HepG2 (cell line): ENCODE measurements at regions not wholly inside any gene's neighbourhood (a gene's known extent, or its start where the extent isn't known, plus 50 kb on each side); places are given as distances from the start of the nearest gene placed in this dataset.

Experiments
- ATAC-seq: fragments of 200-7000 bp; cut with Tn5 transposase; 3 replicates; pipeline ENCODE4 v1.9.1; 2020; ENCODE audit warnings: mild to moderate bottlenecking, moderate library complexity
- BruUV-seq: library from RNA; stranded (reverse); fragments of 400-500 nt; replicated peaks from 2 replicates; lab custom pipeline; 2021; lab: Mats Ljungman, UMichigan
- CTCF ChIA-PET: fragments of 300-600 bp; formaldehyde crosslinking; extraction: SDS; loops from one replicate; lab custom pipeline; 2021; ENCODE audit warnings: low total read pairs, inconsistent platforms, low intra/inter-chr PET ratio; lab: Yijun Ruan, JAX
- POLR2A ChIA-PET: fragments of 350-600 bp; sonication (Branson Sonifier 250); formaldehyde crosslinking; loops from one replicate; lab custom pipeline; 2020; ENCODE audit warnings: antibody characterized with exemption, inconsistent platforms; lab: Yijun Ruan, JAX
- DNase-seq: peaks from one replicate; pipeline ENCODE4 v3.0.0-alpha.2; 2015; ENCODE audit warnings: low spot score
- FAIRE-seq: peaks from 3 replicates; lab custom pipeline; 2011; peaks lifted over from hg19 to GRCh38; lab: Jason Lieb, UNC
- H2AFZ ChIP-seq: one replicate; pipeline ENCODE4 v1.6.1; 2011; ENCODE audit warnings: low read length, inconsistent platforms
- H3K27ac ChIP-seq: fragments of 300-600 bp; 3 replicates; pipeline ENCODE4 v1.8.0; 2011; ENCODE audit warnings: mixed run types, mild to moderate bottlenecking, mixed read lengths, low read length, inconsistent platforms; ENCODE audit not compliant: insufficient read depth; ENCODE audit errors: extremely low read length
- H3K27me3 ChIP-seq, 2 experiments: fragments of 200-600 bp in 1 of 2; 2 replicates in 1 of 2; 3 replicates in 1 of 2; pipeline versions ENCODE4 v1.6.0 to v1.8.0; 2011; ENCODE audit warnings: low read length in 2 of 2, mild to moderate bottlenecking in 2 of 2, moderate library complexity in 2 of 2, inconsistent platforms in 1 of 2; ENCODE audit not compliant: insufficient read depth in 2 of 2, control insufficient read depth in 1 of 2
- H3K36me3 ChIP-seq, 2 experiments: fragments of 200-600 bp in 1 of 2; replicated peaks in 1 of 2; 2 replicates in 1 of 2; 3 replicates in 1 of 2; pipeline versions ENCODE4 v1.5.1 to v1.8.0; 2011; ENCODE audit warnings: low read length in 2 of 2, inconsistent platforms in 1 of 2; ENCODE audit not compliant: insufficient read depth in 2 of 2, control insufficient read depth in 1 of 2
- H3K4me1 ChIP-seq: 2 replicates; pipeline ENCODE4 v1.5.1; 2012; ENCODE audit warnings: low read length, inconsistent platforms; ENCODE audit not compliant: insufficient read depth
- H3K4me2 ChIP-seq: 2 replicates; pipeline ENCODE4 v1.6.0; 2011; ENCODE audit warnings: low read depth, low read length, inconsistent platforms
- H3K4me3 ChIP-seq, 3 experiments: fragments of 200-600 bp in 1 of 3; sonication (generic), shearing (Covaris generic) in 1 of 3; replicated peaks in 1 of 3; 2 replicates each; pipeline ENCODE4 v1.5.1; 2011 to 2016; ENCODE audit warnings: low read length in 3 of 3, inconsistent platforms in 2 of 3, low read depth in 2 of 3, mild to moderate bottlenecking in 2 of 3, control low read depth in 1 of 3, mixed read lengths in 1 of 3; ENCODE audit not compliant: insufficient read depth in 1 of 3
- H3K79me2 ChIP-seq: one replicate; pipeline ENCODE4 v1.6.1; 2011; ENCODE audit warnings: low read length, inconsistent platforms; ENCODE audit not compliant: insufficient read depth
- H3K9ac ChIP-seq: 2 replicates; pipeline ENCODE4 v1.6.0; 2011; ENCODE audit warnings: mild to moderate bottlenecking, low read depth, low read length, inconsistent platforms; ENCODE audit not compliant: insufficient read depth
- H3K9me3 ChIP-seq: 2 replicates; pipeline ENCODE4 v1.5.1; 2012; ENCODE audit warnings: mild to moderate bottlenecking, low read length
- H4K20me1 ChIP-seq: 2 replicates; pipeline ENCODE4 v1.6.0; 2011; ENCODE audit warnings: inconsistent platforms, mild to moderate bottlenecking, low read length, moderate library complexity; ENCODE audit not compliant: insufficient read depth
- ATF3 ChIP-seq: sonication (generic); formaldehyde crosslinking; IDR thresholded peaks from 2 replicates; pipeline ENCODE4 v1.4.0; 2020; ENCODE audit warnings: missing genetic modification reagents
- ATF7-NPFF ChIP-seq: sonication (generic); formaldehyde crosslinking; IDR thresholded peaks from 2 replicates; pipeline ENCODE4 v1.8.1; 2023; ENCODE audit warnings: mild to moderate bottlenecking, low read depth, missing genetic modification reagents, moderate library complexity
- DMTF1 ChIP-seq: sonication (generic); formaldehyde crosslinking; IDR thresholded peaks from 2 replicates; pipeline ENCODE4 v1.4.0; 2020; ENCODE audit warnings: mild to moderate bottlenecking, missing genetic modification reagents
- IKZF4 ChIP-seq: sonication (generic); formaldehyde crosslinking; IDR thresholded peaks from 2 replicates; pipeline ENCODE4 v1.5.1; 2020; ENCODE audit warnings: borderline replicate concordance, mild to moderate bottlenecking, low read depth, missing genetic modification reagents; ENCODE audit errors: not compliant biosample characterization
- NBN ChIP-seq: fragments of 450-650 bp; conservative IDR thresholded peaks from 2 replicates; pipeline ENCODE4 v1.6.1; 2017
- NR2F6 ChIP-seq, 2 experiments: IDR thresholded peaks; 2 replicates each; pipeline ENCODE4 v1.6.1; 2016; ENCODE audit warnings: antibody characterized with exemption in 1 of 2, mild to moderate bottlenecking in 1 of 2
- POGK ChIP-seq: sonication (generic); formaldehyde crosslinking; conservative IDR thresholded peaks from 2 replicates; pipeline ENCODE4 v1.8.0; 2022; ENCODE audit warnings: mild to moderate bottlenecking, moderate library complexity, missing genetic modification reagents
- POLR2A ChIP-seq, 2 experiments: IDR thresholded peaks; 2 replicates each; pipeline ENCODE4 v1.6.1; 2011; ENCODE audit warnings: low read depth in 2 of 2, low read length in 2 of 2, mild to moderate bottlenecking in 1 of 2, moderate library complexity in 1 of 2; ENCODE audit not compliant: insufficient read depth in 1 of 2
- SAFB2 ChIP-seq: sonication (generic); formaldehyde crosslinking; IDR thresholded peaks from 2 replicates; pipeline ENCODE4 v1.5.1; 2020; ENCODE audit warnings: missing genetic modification reagents, low read depth, mild to moderate bottlenecking, borderline replicate concordance
- SP140L ChIP-seq: sonication (generic); formaldehyde crosslinking; IDR thresholded peaks from 2 replicates; pipeline ENCODE4 v1.4.0; 2020; ENCODE audit warnings: missing genetic modification reagents, borderline replicate concordance
- SPEN ChIP-seq: sonication (generic); formaldehyde crosslinking; IDR thresholded peaks from 2 replicates; pipeline ENCODE4 v1.5.1; 2020; ENCODE audit warnings: low read depth, mild to moderate bottlenecking, missing genetic modification reagents
- TEAD2 ChIP-seq: sonication (generic); formaldehyde crosslinking; IDR thresholded peaks from 2 replicates; pipeline ENCODE4 v1.9.0; 2021; ENCODE audit warnings: missing genetic modification reagents
- ZNF24 ChIP-seq: fragments of 450-650 bp; IDR thresholded peaks from 2 replicates; pipeline ENCODE4 v1.6.1; 2017; ENCODE audit warnings: antibody characterized with exemption, mild to moderate bottlenecking
- ZNF276 ChIP-seq: sonication (generic); formaldehyde crosslinking; IDR thresholded peaks from 2 replicates; pipeline ENCODE4 v1.4.0; 2020; ENCODE audit warnings: mild to moderate bottlenecking, low read depth, missing genetic modification reagents
- ZNF350 ChIP-seq: sonication (generic); formaldehyde crosslinking; IDR thresholded peaks from 2 replicates; pipeline ENCODE4 v1.4.0; 2020; ENCODE audit warnings: mild to moderate bottlenecking, low read depth, missing genetic modification reagents, borderline replicate concordance
- ZNF451 ChIP-seq: sonication (generic); formaldehyde crosslinking; IDR thresholded peaks from 2 replicates; pipeline ENCODE4 v1.5.0; 2020; ENCODE audit warnings: mild to moderate bottlenecking, missing genetic modification reagents
- ZNF770 ChIP-seq: sonication (generic); formaldehyde crosslinking; IDR thresholded peaks from 2 replicates; pipeline ENCODE4 v1.5.0; 2020; ENCODE audit warnings: mild to moderate bottlenecking, missing genetic modification reagents
- ZNF891 ChIP-seq: sonication (generic); formaldehyde crosslinking; IDR thresholded peaks from 2 replicates; pipeline ENCODE4 v1.5.0; 2020; ENCODE audit warnings: mild to moderate bottlenecking, missing genetic modification reagents
- WGBS: methylation state at CpG from one replicate; pipeline ENCODE4 v1.1.6; 2017; ENCODE audit warnings: low lambda C conversion rate; 5-methylcytosine and 5-hydroxymethylcytosine counted together
- in situ Hi-C: cut with HindIII; loops from 2 replicates; pipeline ENCODE4 v1.10.0; 2017; ENCODE audit warnings: low pct_unique_long_range_greater_than_20kb; ENCODE audit not compliant: extremely low pct_ligation_motif_present
- intact Hi-C: fragments of 100-400 bp; cut with micrococcal nuclease; formaldehyde crosslinking; loops from one replicate; pipeline ENCODE4 v1.10.0; 2022; ENCODE audit not compliant: unreplicated experiment

GRCh38 chr1:2881556-2881955, 80.1 kb upstream of the TTC34 start:
- WGBS, result 4% methylated on average over 4 of the region's 15 CpGs
- intact Hi-C loops, result no loop called here
- TF ChIP-seq DMTF1 (CRISPR knock-in tag) (no peak), ATF7-NPFF (no peak), IKZF4 (CRISPR knock-in tag) (no peak), POGK (CRISPR knock-in tag) (no peak), ZNF350 (no peak), ATF3 (CRISPR knock-in tag) (no peak), NBN (no peak), ZNF891 (CRISPR knock-in tag) (no peak), NR2F6 (IDR thresholded peaks at IDR 0.05) (no peak), NR2F6 (CRISPR knock-in tag; IDR thresholded peaks at IDR 0.05) (no peak), SAFB2 (CRISPR knock-in tag) (no peak), ZNF24 (no peak), SP140L (CRISPR knock-in tag) (no peak), ZNF276 (CRISPR knock-in tag) (no peak), SPEN (CRISPR knock-in tag) (no peak), POLR2A (IDR thresholded peaks at IDR 0.05; ENCODE audit: insufficient read depth in 1 of 2, low read depth in 2 of 2, low read length in 2 of 2) (no peak), TEAD2 (CRISPR knock-in tag) (no peak), ZNF451 (CRISPR knock-in tag) (no peak), ZNF770 (CRISPR knock-in tag) (no peak)
- DNase-seq (no peak), ATAC-seq (no peak), FAIRE-seq (no peak)
- in situ Hi-C loops, result no loop called here
- Histone ChIP-seq H4K20me1 (no peaks in the 10 kb centered on the region), H2AFZ (no peak overlapping the region), H3K27me3 (peaks cover 33 to 87% of the 10 kb centered on the region in 2 experiments), H3K4me3 (no peak overlapping the region), H3K4me1 (no peaks in the 10 kb centered on the region), H3K36me3 (no peaks in the 10 kb centered on the region), H3K27ac (no peak overlapping the region), H3K9me3 (no peaks in the 10 kb centered on the region), H3K79me2 (no peaks in the 10 kb centered on the region), H3K9ac (no peak overlapping the region), H3K4me2 (no peak overlapping the region)
- ChIA-PET CTCF (no interaction called here), POLR2A (no interaction called here)
- BruUV-seq, result no TSS peak
